PC-9 (cell line): ENCODE measurements at regions not wholly inside any gene's neighbourhood (a gene's known extent, or its start where the extent isn't known, plus 50 kb on each side); places are given as distances from the start of the nearest gene placed in this dataset.

Experiments
- BruUV-seq: library from RNA; stranded (reverse); fragments of 400-500 nt; replicated peaks from 2 replicates; lab custom pipeline; 2021; lab: Mats Ljungman, UMichigan
- CTCF ChIA-PET: fragments of 300-600 bp; sonication (Branson Sonifier 250); formaldehyde crosslinking; loops from one replicate; lab custom pipeline; 2022; ENCODE audit warnings: antibody characterized with exemption; lab: Charles Lee
- POLR2A ChIA-PET: fragments of 300-600 bp; sonication (Branson Sonifier 250); formaldehyde crosslinking; loops from one replicate; lab custom pipeline; 2022; ENCODE audit warnings: antibody characterized with exemption; ENCODE audit not compliant: unreplicated experiment; lab: Charles Lee
- DNase-seq, 2 experiments: peaks; one replicate each; pipeline versions ENCODE4 v3.0.0 to v3.0.0-alpha.2; 2015 to 2022; ENCODE audit warnings: mixed read lengths in 1 of 2
- H2AFZ ChIP-seq: fragments of 200-600 bp; sonication (generic); 2 replicates; pipeline ENCODE4 v1.8.1; 2017; ENCODE audit warnings: antibody characterized with exemption
- H3F3A ChIP-seq: fragments of 200-600 bp; sonication (generic); 2 replicates; pipeline ENCODE4 v1.8.1; 2017; ENCODE audit warnings: antibody characterized with exemption, mild to moderate bottlenecking, low read depth; ENCODE audit not compliant: insufficient read depth
- H3K27ac ChIP-seq: fragments of 200-600 bp; sonication (generic); 2 replicates; pipeline ENCODE4 v1.6.1; 2016; ENCODE audit warnings: mixed run types
- H3K27me3 ChIP-seq: fragments of 200-600 bp; sonication (generic); 2 replicates; pipeline ENCODE4 v1.6.1; 2016; ENCODE audit warnings: low read depth, mixed run types; ENCODE audit not compliant: insufficient read depth
- H3K36me3 ChIP-seq: fragments of 200-600 bp; sonication (generic); 2 replicates; pipeline ENCODE4 v1.6.1; 2016; ENCODE audit warnings: low read depth, mixed run types
- H3K4me1 ChIP-seq: fragments of 200-600 bp; sonication (generic); replicated peaks from 2 replicates; pipeline ENCODE4 v1.6.1; 2016; ENCODE audit warnings: mixed run types; ENCODE audit not compliant: insufficient read depth
- H3K4me2 ChIP-seq: fragments of 200-600 bp; sonication (generic); 2 replicates; pipeline ENCODE4 v1.6.1; 2017; ENCODE audit warnings: mixed run types
- H3K4me3 ChIP-seq: fragments of 200-600 bp; sonication (generic); 2 replicates; pipeline ENCODE4 v1.6.1; 2016; ENCODE audit warnings: mixed run types
- H3K79me2 ChIP-seq: fragments of 200-600 bp; sonication (generic); 2 replicates; pipeline ENCODE4 v1.6.1; 2017; ENCODE audit warnings: low read depth, mixed run types
- H3K9me2 ChIP-seq: fragments of 200-600 bp; sonication (generic); 2 replicates; pipeline ENCODE4 v1.8.1; 2017; ENCODE audit warnings: mild to moderate bottlenecking; ENCODE audit not compliant: insufficient read depth
- H3K9me3 ChIP-seq: fragments of 200-600 bp; sonication (generic); 2 replicates; pipeline ENCODE4 v1.8.1; 2016; ENCODE audit warnings: low read depth; ENCODE audit not compliant: insufficient read depth
- H4K20me1 ChIP-seq: fragments of 200-600 bp; sonication (generic); 2 replicates; pipeline ENCODE4 v1.8.1; 2017; ENCODE audit not compliant: insufficient read depth
- EZH2 ChIP-seq: fragments of 200-600 bp; sonication (generic); IDR thresholded peaks from 2 replicates; pipeline ENCODE4 v1.8.0; 2017; ENCODE audit warnings: antibody characterized with exemption, low read depth
- intact Hi-C: fragments of 100-400 bp; cut with micrococcal nuclease; formaldehyde crosslinking; loops from one replicate; pipeline ENCODE4 v1.10.0; 2022; ENCODE audit not compliant: unreplicated experiment
- TF ChIP-seq, protein P1 (sequence below): fragments of 200-600 bp; sonication (generic); conservative IDR thresholded peaks from 2 replicates; pipeline ENCODE4 v1.6.1; 2017; ENCODE audit warnings: mixed run types, antibody characterized with exemption, mild to moderate bottlenecking, moderate library complexity

DNA sequence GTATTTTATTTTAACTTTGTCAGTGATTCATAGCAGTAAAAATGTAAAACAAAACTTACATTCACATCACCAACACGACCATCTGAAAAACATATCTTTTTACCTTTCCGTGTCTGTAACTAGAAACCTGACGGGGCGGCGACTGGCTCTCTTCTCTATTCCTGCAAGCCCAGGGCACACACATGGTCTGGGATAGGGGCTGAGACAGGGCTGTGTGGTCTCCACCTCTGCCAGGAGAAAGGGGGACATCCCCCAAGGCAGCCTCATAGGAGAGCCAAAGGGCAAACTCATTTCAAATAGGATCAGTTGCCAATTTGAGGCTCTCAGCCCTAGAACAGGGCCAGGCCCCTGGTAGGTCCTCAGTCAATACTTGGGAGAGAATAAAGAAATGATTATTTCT, 359.4 kb downstream of the TCERG1L start:
- Histone ChIP-seq H3K9me3 (no peaks in the 10 kb centered on the region), H3K9me2 (no peaks in the 10 kb centered on the region), H3K4me3 (no peak overlapping the region), H3K4me2 (no peak overlapping the region), H3F3A (no peaks in the 10 kb centered on the region), H3K79me2 (no peaks in the 10 kb centered on the region), H3K4me1 (no peaks in the 10 kb centered on the region), H3K36me3 (no peaks in the 10 kb centered on the region), H2AFZ (no peak overlapping the region), H4K20me1 (no peaks in the 10 kb centered on the region), H3K27ac (no peak overlapping the region), H3K27me3 (peaks cover 33% of the 10 kb centered on the region; the same call in 1 of the 2 replicates)
- no peak for DNase-seq
- intact Hi-C loops: no loop called here
- BruUV-seq: no TSS peak
- POLR2A ChIA-PET: no interaction called here
- TF ChIP-seq, protein P1, sequence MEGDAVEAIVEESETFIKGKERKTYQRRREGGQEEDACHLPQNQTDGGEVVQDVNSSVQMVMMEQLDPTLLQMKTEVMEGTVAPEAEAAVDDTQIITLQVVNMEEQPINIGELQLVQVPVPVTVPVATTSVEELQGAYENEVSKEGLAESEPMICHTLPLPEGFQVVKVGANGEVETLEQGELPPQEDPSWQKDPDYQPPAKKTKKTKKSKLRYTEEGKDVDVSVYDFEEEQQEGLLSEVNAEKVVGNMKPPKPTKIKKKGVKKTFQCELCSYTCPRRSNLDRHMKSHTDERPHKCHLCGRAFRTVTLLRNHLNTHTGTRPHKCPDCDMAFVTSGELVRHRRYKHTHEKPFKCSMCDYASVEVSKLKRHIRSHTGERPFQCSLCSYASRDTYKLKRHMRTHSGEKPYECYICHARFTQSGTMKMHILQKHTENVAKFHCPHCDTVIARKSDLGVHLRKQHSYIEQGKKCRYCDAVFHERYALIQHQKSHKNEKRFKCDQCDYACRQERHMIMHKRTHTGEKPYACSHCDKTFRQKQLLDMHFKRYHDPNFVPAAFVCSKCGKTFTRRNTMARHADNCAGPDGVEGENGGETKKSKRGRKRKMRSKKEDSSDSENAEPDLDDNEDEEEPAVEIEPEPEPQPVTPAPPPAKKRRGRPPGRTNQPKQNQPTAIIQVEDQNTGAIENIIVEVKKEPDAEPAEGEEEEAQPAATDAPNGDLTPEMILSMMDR: no peak
- TF ChIP-seq EZH2: no peak
- CTCF ChIA-PET: no interaction called here

DNA sequence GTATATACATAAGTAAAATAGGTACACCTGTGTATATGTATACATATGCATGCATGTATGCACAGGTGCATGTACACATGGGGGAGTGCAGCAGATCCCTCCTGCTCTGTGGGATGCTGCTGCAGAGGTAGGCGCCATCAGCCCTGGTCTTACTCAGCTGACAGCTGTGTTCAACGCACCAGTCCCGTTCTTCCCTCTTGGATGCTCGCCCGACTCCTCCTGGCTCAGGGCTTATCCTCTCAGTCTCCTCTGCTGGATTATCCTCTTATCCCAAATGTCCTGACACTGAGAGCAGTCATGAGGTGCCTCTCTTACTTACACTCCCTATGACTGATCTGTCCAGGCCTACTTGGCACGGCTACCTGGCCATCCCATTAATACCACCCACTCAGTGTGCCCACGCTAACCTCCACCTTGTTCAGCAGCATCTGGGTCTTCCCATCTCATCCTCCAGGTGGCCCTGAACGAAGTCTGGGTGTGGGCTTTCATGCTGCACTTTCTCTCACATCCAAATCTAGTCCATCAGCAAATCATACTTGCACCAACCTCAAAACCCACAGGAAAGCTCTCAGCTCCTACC, 357.1 kb downstream of the TCERG1L start:
- H3F3A ChIP-seq: no peaks in the 10 kb centered on the region
- H3K36me3 ChIP-seq: no peaks in the 10 kb centered on the region
- no peaks in the 10 kb centered on the region for H3K9me3 ChIP-seq
- peaks cover 47% of the 10 kb centered on the region for H3K27me3 ChIP-seq
- intact Hi-C loops: no loop called here
- H3K79me2 ChIP-seq: no peaks in the 10 kb centered on the region
- BruUV-seq: no TSS peak
- no peak for DNase-seq
- POLR2A ChIA-PET: no interaction called here
- H3K4me2 ChIP-seq: no peak overlapping the region
- TF ChIP-seq, protein P1: no peak
- no peak for TF ChIP-seq EZH2
- no peaks in the 10 kb centered on the region for H3K4me1 ChIP-seq
- CTCF ChIA-PET: no interaction called here
- H2AFZ ChIP-seq: no peak overlapping the region
- H4K20me1 ChIP-seq: no peaks in the 10 kb centered on the region
- H3K27ac ChIP-seq: no peak overlapping the region
- no peak overlapping the region for H3K4me3 ChIP-seq
- no peaks in the 10 kb centered on the region for H3K9me2 ChIP-seq

DNA sequence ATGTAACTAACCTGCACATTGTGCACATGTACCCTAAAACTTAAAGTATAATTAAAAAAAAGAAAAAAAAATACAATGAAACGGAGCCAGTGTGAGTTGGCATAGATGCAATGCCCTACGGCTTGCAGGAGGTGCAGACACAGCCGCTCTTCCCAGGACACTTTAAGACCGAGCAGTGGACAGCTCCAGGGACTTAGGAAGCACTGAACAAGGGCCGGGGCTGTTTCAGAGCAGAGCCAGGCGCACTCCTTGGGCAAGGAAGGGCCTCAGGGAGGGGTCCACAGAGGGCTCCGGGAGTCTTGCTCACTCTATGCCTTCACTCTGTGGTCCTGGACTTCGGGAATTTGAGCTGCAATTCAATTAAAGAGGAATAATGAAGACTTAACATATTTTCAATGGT, 355.3 kb downstream of the TCERG1L start:
- intact Hi-C loops: no loop called here
- no peak for DNase-seq
- Histone ChIP-seq H2AFZ (no peak overlapping the region), H4K20me1 (no peaks in the 10 kb centered on the region), H3F3A (no peaks in the 10 kb centered on the region), H3K79me2 (no peaks in the 10 kb centered on the region), H3K4me2 (no peak overlapping the region), H3K27ac (no peak overlapping the region), H3K4me1 (no peaks in the 10 kb centered on the region), H3K4me3 (no peak overlapping the region), H3K36me3 (no peaks in the 10 kb centered on the region), H3K9me2 (no peaks in the 10 kb centered on the region), H3K27me3 (peaks cover 50% of the 10 kb centered on the region), H3K9me3 (no peaks in the 10 kb centered on the region)
- ChIA-PET CTCF (no interaction called here), POLR2A (interaction anchor here (0.6 kb wide), 1 partner anchor 15 kb away, joined by 4 read pairs; no protein-coding TSS in a partner anchor)
- no TSS peak for BruUV-seq
- TF ChIP-seq EZH2: no peak
- TF ChIP-seq, protein P1: no peak
